GM06990 (cell line): ENCODE measurements at regions not wholly inside any gene's neighbourhood (a gene's known extent, or its start where the extent isn't known, plus 50 kb on each side); places are given as distances from the start of the nearest gene placed in this dataset.

Experiments used
- DNase-seq: peaks from one replicate; pipeline ENCODE4 v3.0.0-alpha.2; 2011; ENCODE audit not compliant: insufficient read length; ENCODE audit errors: extremely low read depth
- H3K27me3 ChIP-seq: replicated peaks from 2 replicates; pipeline ENCODE4 v1.6.0; 2011; ENCODE audit warnings: low read length; ENCODE audit not compliant: control insufficient read depth, insufficient read depth
- H3K36me3 ChIP-seq: 2 replicates; pipeline ENCODE4 v1.5.1; 2011; ENCODE audit warnings: low read length; ENCODE audit not compliant: control insufficient read depth, insufficient read depth
- H3K4me3 ChIP-seq: replicated peaks from 2 replicates; pipeline ENCODE4 v1.5.1; 2011; ENCODE audit warnings: low read depth, mild to moderate bottlenecking, control low read depth, low read length
- TF ChIP-seq, protein P1 (sequence below): IDR thresholded peaks from 2 replicates; pipeline ENCODE4 v1.5.1; 2011; ENCODE audit warnings: low read length, control low read depth, mild to moderate bottlenecking, inconsistent platforms; ENCODE audit not compliant: insufficient read depth, poor library complexity, severe bottlenecking

DNA sequence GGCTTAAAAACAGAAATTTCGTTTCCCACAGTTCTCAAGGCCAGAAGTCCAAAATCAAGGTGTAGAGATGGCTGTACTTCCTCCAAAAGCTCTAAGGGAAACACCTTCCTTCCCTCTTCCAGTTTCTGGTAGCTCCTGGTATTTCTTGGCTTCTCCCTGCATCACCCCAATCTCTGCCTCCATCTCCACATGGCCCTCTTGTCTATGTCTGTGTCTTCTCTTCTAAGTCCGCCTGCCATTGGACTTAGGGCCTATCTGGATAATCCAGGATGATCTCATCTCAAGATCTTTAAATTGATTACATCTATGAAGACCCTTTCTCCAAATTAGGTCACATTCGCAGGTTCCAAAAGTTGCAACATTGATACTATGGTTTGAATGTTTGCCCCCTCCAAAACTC lies 105.6 kb downstream of the ATPSCKMT start:
- H3K36me3 ChIP-seq, result no peaks in the 10 kb centered on the region
- no peak for DNase-seq
- H3K4me3 ChIP-seq, result no peak overlapping the region
- H3K27me3 ChIP-seq, result 0 out of 2 replicates have a peak, but pooled peaks cover 1% of the 10 kb centered on the region
- TF ChIP-seq, protein P1, sequence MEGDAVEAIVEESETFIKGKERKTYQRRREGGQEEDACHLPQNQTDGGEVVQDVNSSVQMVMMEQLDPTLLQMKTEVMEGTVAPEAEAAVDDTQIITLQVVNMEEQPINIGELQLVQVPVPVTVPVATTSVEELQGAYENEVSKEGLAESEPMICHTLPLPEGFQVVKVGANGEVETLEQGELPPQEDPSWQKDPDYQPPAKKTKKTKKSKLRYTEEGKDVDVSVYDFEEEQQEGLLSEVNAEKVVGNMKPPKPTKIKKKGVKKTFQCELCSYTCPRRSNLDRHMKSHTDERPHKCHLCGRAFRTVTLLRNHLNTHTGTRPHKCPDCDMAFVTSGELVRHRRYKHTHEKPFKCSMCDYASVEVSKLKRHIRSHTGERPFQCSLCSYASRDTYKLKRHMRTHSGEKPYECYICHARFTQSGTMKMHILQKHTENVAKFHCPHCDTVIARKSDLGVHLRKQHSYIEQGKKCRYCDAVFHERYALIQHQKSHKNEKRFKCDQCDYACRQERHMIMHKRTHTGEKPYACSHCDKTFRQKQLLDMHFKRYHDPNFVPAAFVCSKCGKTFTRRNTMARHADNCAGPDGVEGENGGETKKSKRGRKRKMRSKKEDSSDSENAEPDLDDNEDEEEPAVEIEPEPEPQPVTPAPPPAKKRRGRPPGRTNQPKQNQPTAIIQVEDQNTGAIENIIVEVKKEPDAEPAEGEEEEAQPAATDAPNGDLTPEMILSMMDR, result no peak

GRCh38 chr5:10140195-10140973 lies 109.3 kb downstream of the ATPSCKMT start:
- DNase-seq, result no peak
- TF ChIP-seq, protein P1, result peak; percentile 37

DNA sequence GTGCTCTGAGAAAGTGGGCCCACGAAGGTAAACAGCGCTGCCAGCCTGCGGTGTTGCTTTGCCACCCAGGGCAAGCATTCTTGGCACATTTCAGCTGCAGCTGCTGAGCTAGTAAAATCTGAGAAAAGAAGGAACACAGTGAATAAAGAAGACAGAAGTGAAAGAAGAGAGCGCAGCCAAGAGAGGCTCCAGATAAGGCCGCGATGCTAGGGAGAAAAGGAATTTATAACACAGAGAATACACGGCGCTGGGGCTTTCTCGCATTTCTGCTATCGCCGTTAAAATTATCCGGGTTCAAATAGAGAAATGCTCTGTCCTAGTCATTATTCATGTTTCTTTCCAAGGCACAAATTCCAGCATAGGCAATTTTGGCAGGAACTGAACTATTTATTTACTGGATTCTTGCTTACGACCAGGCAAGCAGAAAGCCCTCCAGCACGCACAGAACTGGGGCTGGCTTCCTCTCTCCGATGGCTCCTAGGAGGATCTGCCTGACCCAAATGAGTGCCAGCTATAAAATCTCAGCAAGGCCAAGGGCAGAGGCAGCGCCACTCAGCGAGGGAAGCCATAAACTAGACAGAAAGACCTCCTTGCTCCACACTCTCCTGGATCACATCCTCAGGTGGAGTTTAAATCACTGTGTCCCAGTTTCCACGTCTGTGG lies 111.2 kb downstream of the ATPSCKMT start:
- Histone ChIP-seq H3K36me3 (no peaks in the 10 kb centered on the region), H3K27me3 (no peaks in the 10 kb centered on the region), H3K4me3 (no peak overlapping the region)
- TF ChIP-seq, protein P1, result no peak
- DNase-seq, result no peak

More at GRCh38 chr5:10140195-10140973, 109.3 kb downstream of the ATPSCKMT start:
- no peaks in the 10 kb centered on the region for H3K36me3 ChIP-seq
- H3K27me3 ChIP-seq, result no peaks in the 10 kb centered on the region
- H3K4me3 ChIP-seq, result no peak overlapping the region

GRCh38 chr5:10133830-10134229 lies 115.9 kb downstream of the ATPSCKMT start:
- TF ChIP-seq, protein P1, result no peak
- no peak overlapping the region for H3K4me3 ChIP-seq
- DNase-seq, result no peak
- no peaks in the 10 kb centered on the region for H3K27me3 ChIP-seq
- no peaks in the 10 kb centered on the region for H3K36me3 ChIP-seq

GRCh38 chr5:10130881-10131280 lies 118.8 kb downstream of the ATPSCKMT start:
- TF ChIP-seq, protein P1, result no peak
- no peak for DNase-seq
- Histone ChIP-seq H3K36me3 (no peaks in the 10 kb centered on the region), H3K27me3 (no peaks in the 10 kb centered on the region), H3K4me3 (no peak overlapping the region)
